Neural crest cell (in vitro differentiated cells): ENCODE measurements at regions not wholly inside any gene's neighbourhood (a gene's known extent, or its start where the extent isn't known, plus 50 kb on each side); places are given as distances from the start of the nearest gene placed in this dataset.

Source experiments
- DNase-seq: peaks from one replicate; pipeline ENCODE4 v3.0.0; 2021; ENCODE audit warnings: low read depth, mixed read lengths, low spot score
- H3K27ac Mint-ChIP-seq: one replicate; pipeline ENCODE4 v1.8.0; 2021; ENCODE audit warnings: mild to moderate bottlenecking, mixed read lengths; ENCODE audit not compliant: unreplicated experiment
- H3K27me3 Mint-ChIP-seq: 2 replicates; pipeline ENCODE4 v1.8.0; 2021; ENCODE audit warnings: low read depth, mild to moderate bottlenecking, mixed read lengths
- H3K36me3 Mint-ChIP-seq: 2 replicates; pipeline ENCODE4 v1.8.0; 2021; ENCODE audit warnings: low read depth, mild to moderate bottlenecking, mixed read lengths
- H3K4me1 Mint-ChIP-seq: 2 replicates; pipeline ENCODE4 v1.8.0; 2021; ENCODE audit warnings: mixed read lengths
- H3K4me3 Mint-ChIP-seq: one replicate; pipeline ENCODE4 v1.8.0; 2021; ENCODE audit warnings: mild to moderate bottlenecking, mixed read lengths
- H3K9me3 Mint-ChIP-seq: 2 replicates; pipeline ENCODE4 v1.8.0; 2021; ENCODE audit warnings: mixed read lengths
- CTCF ChIP-seq: fragments of 200-600 bp; sonication (generic); conservative IDR thresholded peaks from 2 replicates; pipeline ENCODE4 v1.5.0; 2021; ENCODE audit warnings: antibody characterized with exemption, mild to moderate bottlenecking

- DNase-seq = no peak
- no peaks in the 10 kb centered on the region for H3K27me3 Mint-ChIP-seq
- peaks cover 5% of the 10 kb centered on the region for H3K36me3 Mint-ChIP-seq
- no peak for TF ChIP-seq CTCF
- H3K9me3 Mint-ChIP-seq = no peaks in the 10 kb centered on the region
- H3K27ac Mint-ChIP-seq = no peak overlapping the region
- no peak overlapping the region for H3K4me3 Mint-ChIP-seq
- peaks cover 33% of the 10 kb centered on the region for H3K4me1 Mint-ChIP-seq
These were observed 51.3 kb downstream of the TET3 start for GRCh38 chr2:74036010-74036409.

- DNase-seq = no peak
- Mint-ChIP-seq H3K9me3 (no peaks in the 10 kb centered on the region), H3K4me3 (no peak overlapping the region), H3K27me3 (no peaks in the 10 kb centered on the region), H3K36me3 (peaks cover 5% of the 10 kb centered on the region), H3K4me1 (peaks cover 31% of the 10 kb centered on the region), H3K27ac (no peak overlapping the region)
- TF ChIP-seq CTCF = no peak
These were observed 51.9 kb downstream of the TET3 start for GRCh38 chr2:74036450-74037195.

- DNase-seq = no peak
- H3K4me3 Mint-ChIP-seq = no peak overlapping the region
- no peaks in the 10 kb centered on the region for H3K9me3 Mint-ChIP-seq
- peaks cover 23% of the 10 kb centered on the region for H3K4me1 Mint-ChIP-seq
- TF ChIP-seq CTCF = no peak
- H3K36me3 Mint-ChIP-seq = peaks cover 5% of the 10 kb centered on the region
- H3K27ac Mint-ChIP-seq = no peak overlapping the region
- H3K27me3 Mint-ChIP-seq = no peaks in the 10 kb centered on the region
These were observed 52.7 kb downstream of the TET3 start for GRCh38 chr2:74037379-74037860.

- DNase-seq = no peak
- H3K27me3 Mint-ChIP-seq = no peaks in the 10 kb centered on the region
- no peaks in the 10 kb centered on the region for H3K9me3 Mint-ChIP-seq
- TF ChIP-seq CTCF = no peak
- H3K27ac Mint-ChIP-seq = no peak overlapping the region
- H3K4me1 Mint-ChIP-seq = peaks cover 20% of the 10 kb centered on the region
- H3K36me3 Mint-ChIP-seq = peaks cover 5% of the 10 kb centered on the region
- H3K4me3 Mint-ChIP-seq = no peak overlapping the region
These were observed 54.9 kb downstream of the TET3 start for GRCh38 chr2:74039611-74040010.

GRCh38 chr2:74041182-74041581, 56.5 kb downstream of the TET3 start:
- Mint-ChIP-seq H3K9me3 (no peaks in the 10 kb centered on the region), H3K36me3 (peaks cover 5% of the 10 kb centered on the region), H3K27me3 (no peaks in the 10 kb centered on the region), H3K27ac (no peak overlapping the region), H3K4me3 (no peak overlapping the region), H3K4me1 (peaks cover 20% of the 10 kb centered on the region)
- TF ChIP-seq CTCF = no peak
- DNase-seq = no peak
